B cell (primary cell): ENCODE measurements at regions not wholly inside any gene's neighbourhood (a gene's known extent, or its start where the extent isn't known, plus 50 kb on each side); places are given as distances from the start of the nearest gene placed in this dataset.

Experiments used
- ATAC-seq: fragments of 200-7000 bp; cut with Tn5 transposase; one replicate; pipeline ENCODE4 v1.10.0; 2021; ENCODE audit warnings: low read depth, mild to moderate bottlenecking, moderate number of reproducible peaks, moderate library complexity
- CTCF ChIA-PET: fragments of 350-600 bp; sonication (Branson Sonifier 250); formaldehyde crosslinking; loops from one replicate; lab custom pipeline; 2021; ENCODE audit warnings: antibody characterized with exemption, inconsistent platforms; lab: Charles Lee
- POLR2A ChIA-PET: fragments of 350-600 bp; sonication (Branson Sonifier 250); formaldehyde crosslinking; loops from one replicate; lab custom pipeline; 2021; ENCODE audit warnings: antibody characterized with exemption; lab: Charles Lee
- DNase-seq: peaks from one replicate; pipeline ENCODE4 v3.0.0; 2013
- H2AFZ ChIP-seq: 2 replicates; pipeline ENCODE4 v1.6.1; 2012; ENCODE audit warnings: mild to moderate bottlenecking, low read depth, low read length; ENCODE audit not compliant: insufficient read depth, poor library complexity, severe bottlenecking
- H3K27ac ChIP-seq, 2 donors: 1 replicate in 1 of 2; 2 replicates in 1 of 2; pipeline ENCODE4 v1.5.1; 2012 to 2013; ENCODE audit warnings: low read length in 2 of 2, mild to moderate bottlenecking in 2 of 2, moderate library complexity in 1 of 2
- H3K27me3 ChIP-seq, 4 experiments: fragments of 200-600 bp in 1 of 4; sonication (generic) in 1 of 4; replicated peaks in 1 of 4; 1 replicate in 2 of 4; 2 replicates in 2 of 4; pipeline versions ENCODE4 v1.6.1 to v1.7.0; 2013 to 2016; ENCODE audit warnings: low read length in 3 of 4, mild to moderate bottlenecking in 2 of 4, mixed read lengths in 1 of 4, moderate library complexity in 1 of 4; ENCODE audit not compliant: insufficient read depth in 4 of 4, control insufficient read depth in 3 of 4; ENCODE audit errors: control extremely low read depth in 1 of 4
- H3K36me3 ChIP-seq, 2 experiments: replicated peaks in 1 of 2; 1 replicate in 1 of 2; 2 replicates in 1 of 2; pipeline versions ENCODE4 v1.6.1 to v1.7.1; 2013; ENCODE audit warnings: low read length in 1 of 2; ENCODE audit not compliant: insufficient read depth in 2 of 2, control insufficient read depth in 1 of 2; ENCODE audit errors: control extremely low read depth in 1 of 2, extremely low read depth in 1 of 2
- H3K4me1 ChIP-seq, 2 donors: fragments of 200-600 bp in 1 of 2; sonication (generic) in 1 of 2; 1 replicate in 1 of 2; 2 replicates in 1 of 2; pipeline versions ENCODE4 v1.5.1 to v1.6.1; 2013 to 2017; ENCODE audit warnings: low read length in 2 of 2; ENCODE audit not compliant: control insufficient read depth in 2 of 2, insufficient read depth in 2 of 2
- H3K4me2 ChIP-seq: replicated peaks from 2 replicates; pipeline ENCODE3; 2012; ENCODE audit warnings: mild to moderate bottlenecking, low read depth, low read length; ENCODE audit not compliant: poor library complexity, severe bottlenecking
- H3K4me3 ChIP-seq, 5 experiments: fragments of 200-600 bp in 1 of 5; sonication (generic) in 1 of 5; 1 replicate in 3 of 5; 2 replicates in 2 of 5; pipeline versions ENCODE4 v1.5.1 to v1.7.0; 2011 to 2016; ENCODE audit warnings: low read length in 4 of 5, mild to moderate bottlenecking in 4 of 5, low read depth in 2 of 5, control low read depth in 1 of 5, moderate library complexity in 1 of 5; ENCODE audit not compliant: insufficient read depth in 1 of 5; ENCODE audit errors: control extremely low read depth in 1 of 5, extremely low read depth in 1 of 5
- H3K79me2 ChIP-seq: fragments of 200-600 bp; sonication (generic); one replicate; pipeline ENCODE4 v1.6.0; 2016; ENCODE audit warnings: low read length; ENCODE audit not compliant: control insufficient read depth, insufficient read depth
- H3K9ac ChIP-seq: fragments of 200-600 bp; sonication (generic); 2 replicates; pipeline ENCODE4 v1.6.1; 2017; ENCODE audit warnings: mild to moderate bottlenecking, low read length, moderate library complexity
- H3K9me3 ChIP-seq, 3 donors: one replicate each; pipeline versions ENCODE4 v1.6.1 to v1.7.1; 2013; ENCODE audit warnings: low read length in 2 of 3; ENCODE audit not compliant: control insufficient read depth in 2 of 3, insufficient read depth in 1 of 3; ENCODE audit errors: control extremely low read depth in 1 of 3
- H4K20me1 ChIP-seq: 2 replicates; pipeline ENCODE4 v1.6.0; 2012; ENCODE audit warnings: mild to moderate bottlenecking, low read length; ENCODE audit not compliant: insufficient read depth, control insufficient read depth, poor library complexity, severe bottlenecking
- H3K27ac Mint-ChIP-seq: one replicate; pipeline ENCODE4 v1.8.0; 2021; ENCODE audit warnings: mixed read lengths
- H3K27me3 Mint-ChIP-seq: one replicate; pipeline ENCODE4 v1.8.0; 2021; ENCODE audit warnings: mixed read lengths
- H3K4me1 Mint-ChIP-seq: one replicate; pipeline ENCODE4 v1.8.0; 2021; ENCODE audit warnings: mixed read lengths
- H3K4me3 Mint-ChIP-seq: one replicate; pipeline ENCODE4 v1.8.0; 2021; ENCODE audit warnings: mixed read lengths
- H3K9me3 Mint-ChIP-seq: one replicate; pipeline ENCODE4 v1.8.0; 2022; ENCODE audit warnings: mixed read lengths; ENCODE audit not compliant: insufficient read depth
- EZH2 ChIP-seq: IDR thresholded peaks from 2 replicates; pipeline ENCODE4 v1.6.1; 2012; ENCODE audit warnings: borderline replicate concordance, low read depth, mild to moderate bottlenecking, moderate library complexity, low read length; ENCODE audit not compliant: insufficient read depth, poor library complexity, severe bottlenecking
- WGBS: methylation state at CpG from one replicate; pipeline ENCODE4 v1.1.5; 2013; ENCODE audit warnings: missing lambda C conversion rate; ENCODE audit not compliant: insufficient coverage; 5-methylcytosine and 5-hydroxymethylcytosine counted together
- intact Hi-C: fragments of 100-400 bp; cut with micrococcal nuclease; formaldehyde crosslinking; loops from one replicate; pipeline ENCODE4 v1.10.0; 2022
- TF ChIP-seq, protein P1 (sequence below): fragments of 200-600 bp; IDR thresholded peaks from one replicate; pipeline ENCODE4 v1.8.0; 2022; ENCODE audit warnings: antibody characterized with exemption, mild to moderate bottlenecking

DNA sequence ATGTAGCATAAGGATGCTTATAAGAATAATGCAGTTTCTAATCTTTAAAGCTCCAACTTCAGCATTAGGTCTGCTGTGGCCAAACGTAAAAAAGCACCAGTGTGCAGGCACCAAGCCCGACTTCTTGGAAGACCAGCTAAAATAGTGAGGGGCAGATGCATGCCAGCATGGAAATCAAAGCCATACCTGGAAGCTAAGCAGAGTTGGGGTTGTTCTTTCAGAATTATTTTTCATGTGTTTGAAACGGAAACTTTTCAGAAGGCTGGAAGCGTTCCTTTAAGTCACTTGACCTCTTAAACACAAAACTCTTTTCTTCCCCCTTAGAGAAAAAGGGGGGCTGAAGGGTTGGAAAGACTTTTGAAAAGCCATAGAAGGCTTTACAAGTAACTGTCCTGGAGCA is 329.2 kb upstream of the C1orf87 start:
- Histone ChIP-seq H4K20me1 (no peaks in the 10 kb centered on the region), H3K4me1 (no peaks in the 10 kb centered on the region), H3K27ac (no peak overlapping the region), H3K4me2 (no peak overlapping the region), H3K9me3 (no peaks in the 10 kb centered on the region), H3K27me3 (no peaks in the 10 kb centered on the region), H3K4me3 (no peak overlapping the region), H2AFZ (no peak overlapping the region), H3K36me3 (no peaks in the 10 kb centered on the region), H3K79me2 (no peaks in the 10 kb centered on the region), H3K9ac (no peak overlapping the region)
- no peak for TF ChIP-seq EZH2
- TF ChIP-seq, protein P1, sequence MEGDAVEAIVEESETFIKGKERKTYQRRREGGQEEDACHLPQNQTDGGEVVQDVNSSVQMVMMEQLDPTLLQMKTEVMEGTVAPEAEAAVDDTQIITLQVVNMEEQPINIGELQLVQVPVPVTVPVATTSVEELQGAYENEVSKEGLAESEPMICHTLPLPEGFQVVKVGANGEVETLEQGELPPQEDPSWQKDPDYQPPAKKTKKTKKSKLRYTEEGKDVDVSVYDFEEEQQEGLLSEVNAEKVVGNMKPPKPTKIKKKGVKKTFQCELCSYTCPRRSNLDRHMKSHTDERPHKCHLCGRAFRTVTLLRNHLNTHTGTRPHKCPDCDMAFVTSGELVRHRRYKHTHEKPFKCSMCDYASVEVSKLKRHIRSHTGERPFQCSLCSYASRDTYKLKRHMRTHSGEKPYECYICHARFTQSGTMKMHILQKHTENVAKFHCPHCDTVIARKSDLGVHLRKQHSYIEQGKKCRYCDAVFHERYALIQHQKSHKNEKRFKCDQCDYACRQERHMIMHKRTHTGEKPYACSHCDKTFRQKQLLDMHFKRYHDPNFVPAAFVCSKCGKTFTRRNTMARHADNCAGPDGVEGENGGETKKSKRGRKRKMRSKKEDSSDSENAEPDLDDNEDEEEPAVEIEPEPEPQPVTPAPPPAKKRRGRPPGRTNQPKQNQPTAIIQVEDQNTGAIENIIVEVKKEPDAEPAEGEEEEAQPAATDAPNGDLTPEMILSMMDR = no peak
- DNase-seq = no peak
- ChIA-PET CTCF (no interaction called here), POLR2A (no interaction called here)
- Mint-ChIP-seq H3K27me3 (no peaks in the 10 kb centered on the region), H3K4me1 (no peaks in the 10 kb centered on the region), H3K4me3 (no peak overlapping the region), H3K9me3 (no peaks in the 10 kb centered on the region), H3K27ac (no peak overlapping the region)
- 72% methylated on average over 2 of the region's 4 CpGs for WGBS
- ATAC-seq = no peak
- intact Hi-C loops = no loop called here

DNA sequence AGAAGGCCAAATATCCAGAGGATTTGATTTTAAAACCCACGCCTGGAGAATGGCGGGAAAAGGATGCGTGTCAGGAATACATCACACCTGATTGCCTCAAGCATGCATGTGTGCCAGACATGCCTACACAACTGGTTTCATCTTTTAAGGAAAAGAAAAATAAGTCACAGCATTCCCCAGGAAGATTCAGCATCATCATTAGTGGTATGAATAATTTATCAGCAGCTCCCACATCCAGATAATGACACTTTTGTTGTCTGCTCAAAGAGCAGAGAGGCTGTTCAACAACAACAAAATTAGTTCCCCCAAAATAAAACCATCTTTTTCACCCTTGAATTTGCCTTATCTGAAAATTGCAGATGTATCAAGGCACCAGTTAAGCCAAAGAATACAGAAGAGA is 328.6 kb upstream of the C1orf87 start:
- TF ChIP-seq EZH2 = no peak
- TF ChIP-seq, protein P1 = no peak

More for the DNA sequence above, 328.6 kb upstream of the C1orf87 start:
- Histone ChIP-seq H3K27ac (no peak overlapping the region), H3K36me3 (no peaks in the 10 kb centered on the region), H3K79me2 (no peaks in the 10 kb centered on the region), H3K4me3 (no peak overlapping the region), H2AFZ (no peak overlapping the region), H3K4me2 (no peak overlapping the region), H4K20me1 (no peaks in the 10 kb centered on the region), H3K9me3 (no peaks in the 10 kb centered on the region), H3K27me3 (no peaks in the 10 kb centered on the region), H3K9ac (no peak overlapping the region), H3K4me1 (no peaks in the 10 kb centered on the region)
- WGBS = no CpG with 5 or more reads among the region's 3 CpGs
- no peak overlapping the region for H3K27ac Mint-ChIP-seq
- DNase-seq (no peak), ATAC-seq (no peak)
- no peak overlapping the region for H3K4me3 Mint-ChIP-seq
- POLR2A ChIA-PET = no interaction called here
- no peaks in the 10 kb centered on the region for H3K9me3 Mint-ChIP-seq
- CTCF ChIA-PET = no interaction called here
- intact Hi-C loops = no loop called here
- no peaks in the 10 kb centered on the region for H3K27me3 Mint-ChIP-seq
- H3K4me1 Mint-ChIP-seq = no peaks in the 10 kb centered on the region
